GM18519 (cell line): ENCODE measurements at regions not wholly inside any gene's neighbourhood (a gene's known extent, or its start where the extent isn't known, plus 50 kb on each side); places are given as distances from the start of the nearest gene placed in this dataset.
"Not testable (repeated sequence)": the region's sequence is repeated elsewhere in the genome, so short reads cannot be mapped to it uniquely, and the experiment has no call there.

Experiments used
- ATAC-seq: cut with Tn5 transposase; IDR thresholded peaks from one replicate; pipeline ENCODE4 v1.9.1; 2021; ENCODE audit warnings: mild to moderate bottlenecking, moderate library complexity; ENCODE audit not compliant: unreplicated experiment, low FRiP score

DNA sequence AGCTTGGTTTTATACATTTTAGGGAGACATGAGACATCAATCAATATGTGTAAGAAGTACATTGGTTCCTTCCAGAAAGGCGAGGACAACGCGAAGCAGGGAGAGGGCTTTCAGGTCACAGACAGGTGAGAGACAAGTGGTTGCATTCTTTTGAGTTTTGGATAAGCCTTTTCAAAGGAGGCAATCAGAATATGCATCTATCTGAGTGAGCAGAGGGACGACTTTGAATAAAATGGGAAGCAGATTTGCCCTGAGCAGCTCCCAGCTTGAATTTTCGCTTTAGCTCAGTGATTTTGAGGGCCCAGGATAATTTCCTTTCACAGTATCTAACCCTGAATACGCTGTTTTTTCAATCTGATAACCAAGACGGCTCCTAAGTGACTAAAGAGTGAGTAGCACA is 82.5 kb upstream of the MYO3A start:
- ATAC-seq, result no peak

DNA sequence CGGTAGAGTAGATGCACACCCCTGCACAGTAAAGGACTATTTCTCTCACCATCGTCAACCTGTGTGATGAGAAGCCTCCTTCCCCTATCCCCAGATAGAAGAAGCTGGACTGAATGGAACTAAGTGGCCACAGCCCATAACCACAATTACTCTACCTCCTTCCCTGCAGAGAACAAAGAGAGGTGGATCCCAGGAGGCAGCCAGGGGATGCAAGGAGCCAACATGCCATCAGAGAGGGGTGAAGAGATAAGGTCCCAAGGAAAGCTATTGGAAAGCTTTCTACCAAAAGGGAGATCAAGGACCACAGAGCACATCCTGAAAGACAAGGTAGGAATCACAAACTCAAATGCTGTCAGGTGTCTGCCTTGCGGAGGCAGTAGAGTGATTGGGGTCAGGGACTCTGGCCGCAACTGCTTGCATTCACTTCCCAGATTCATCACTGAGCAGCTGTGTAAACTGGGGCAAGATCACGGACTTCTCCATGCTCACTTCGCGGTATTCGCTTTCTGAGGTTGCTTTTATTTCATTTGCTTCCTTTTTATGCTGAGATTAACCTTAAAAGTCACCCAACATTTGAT is 81.6 kb upstream of the MYO3A start:
- ATAC-seq, result no peak

DNA sequence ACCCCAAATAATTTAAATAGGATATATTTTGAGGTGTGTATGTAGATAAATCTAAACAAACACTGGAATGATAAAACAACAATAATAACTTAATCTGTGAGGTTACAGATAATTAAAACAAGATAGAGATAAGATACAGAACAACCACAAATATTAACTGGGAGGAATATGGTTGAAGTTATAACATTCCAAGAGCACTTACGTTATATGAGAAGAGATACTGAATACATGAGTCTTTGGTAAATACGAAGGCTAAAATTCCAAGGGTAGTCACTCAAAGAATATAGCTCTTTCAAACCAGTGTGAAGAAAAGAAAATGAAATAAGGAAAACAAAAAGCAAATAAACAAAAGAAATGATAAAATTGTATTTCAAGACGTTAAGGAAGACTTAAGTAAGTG is 76.0 kb upstream of the MYO3A start:
- no peak for ATAC-seq

DNA sequence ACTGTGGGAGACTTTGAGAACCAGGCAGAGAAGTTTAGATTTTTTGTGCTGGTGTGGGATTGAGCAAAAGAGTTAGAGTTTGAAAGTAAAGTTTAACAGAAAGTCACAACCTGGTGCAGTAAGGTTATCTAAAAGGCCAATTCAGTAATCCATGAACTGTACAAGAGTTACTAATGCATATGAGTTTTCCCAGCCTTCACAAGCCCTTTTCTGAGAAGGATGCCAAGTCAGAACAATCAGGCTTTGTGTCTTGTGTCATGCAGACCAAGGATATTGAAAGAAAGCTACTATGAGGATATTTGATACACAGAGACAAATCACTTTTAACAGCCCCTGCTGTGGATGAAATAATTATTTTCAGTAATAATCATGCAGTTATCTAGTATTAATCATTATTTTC is 68.8 kb upstream of the MYO3A start:
- no peak for ATAC-seq

DNA sequence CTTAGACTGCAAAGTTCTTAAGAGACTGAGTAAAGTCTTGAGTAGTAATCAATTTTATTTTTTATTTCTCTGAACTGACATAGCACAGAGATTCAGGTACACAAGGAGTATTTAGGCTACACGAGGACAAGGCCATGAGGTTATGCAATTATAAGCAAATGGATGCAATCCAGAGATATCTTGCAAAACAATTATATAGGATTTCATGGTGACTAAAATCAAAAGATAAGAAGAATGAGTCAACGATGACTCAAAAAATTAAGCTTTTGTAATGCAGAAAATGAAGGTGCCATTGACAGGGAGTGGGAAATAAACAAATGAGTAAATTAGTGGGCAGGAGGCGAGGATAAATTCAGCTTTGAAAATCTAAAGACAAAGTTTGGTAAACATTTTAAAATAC is 66.7 kb upstream of the MYO3A start:
- no peak for ATAC-seq

DNA sequence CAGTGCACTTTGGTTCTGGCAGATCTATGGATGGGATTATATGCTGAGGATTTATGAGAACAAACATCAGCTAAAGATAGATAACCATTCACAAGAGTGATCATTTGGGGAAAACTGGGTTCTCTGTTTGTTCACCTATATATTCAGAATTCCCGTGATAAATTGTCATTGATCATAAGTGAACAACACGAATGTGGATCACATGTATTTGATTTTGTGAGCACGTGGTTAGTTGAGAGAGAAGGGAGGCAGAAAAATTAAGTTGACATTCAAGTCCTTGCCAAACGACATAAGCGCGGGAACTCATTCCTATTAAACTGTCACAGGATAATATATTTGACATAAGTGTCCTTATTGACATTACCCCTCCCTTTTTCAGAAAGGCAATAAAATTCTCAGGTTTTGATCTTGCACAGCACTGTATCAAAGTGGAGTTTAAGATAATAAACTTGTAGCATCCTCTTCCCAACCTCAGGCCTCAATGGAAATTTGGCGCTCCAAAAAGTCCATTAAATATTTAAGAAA is 64.9 kb upstream of the MYO3A start:
- no peak for ATAC-seq

DNA sequence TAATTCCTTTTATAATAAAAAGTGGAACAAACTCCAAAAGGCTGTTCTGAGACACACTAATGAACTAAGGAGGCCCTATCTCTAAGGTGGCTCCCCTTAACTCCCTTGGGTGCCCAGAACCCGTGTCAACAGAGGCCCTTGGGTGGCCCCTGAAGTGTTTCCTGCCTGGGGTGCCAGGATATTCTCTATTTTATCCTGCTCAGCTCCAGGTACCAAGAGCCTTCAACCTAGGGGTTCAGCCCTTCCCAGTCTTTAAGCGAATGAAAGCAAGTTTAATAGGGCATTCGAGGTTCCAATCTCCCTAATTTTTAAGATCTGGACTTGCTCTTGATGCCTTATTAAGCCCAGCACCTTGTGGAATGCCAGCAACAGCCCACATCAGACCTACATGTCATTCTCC is 64.4 kb upstream of the MYO3A start:
- no peak for ATAC-seq

DNA sequence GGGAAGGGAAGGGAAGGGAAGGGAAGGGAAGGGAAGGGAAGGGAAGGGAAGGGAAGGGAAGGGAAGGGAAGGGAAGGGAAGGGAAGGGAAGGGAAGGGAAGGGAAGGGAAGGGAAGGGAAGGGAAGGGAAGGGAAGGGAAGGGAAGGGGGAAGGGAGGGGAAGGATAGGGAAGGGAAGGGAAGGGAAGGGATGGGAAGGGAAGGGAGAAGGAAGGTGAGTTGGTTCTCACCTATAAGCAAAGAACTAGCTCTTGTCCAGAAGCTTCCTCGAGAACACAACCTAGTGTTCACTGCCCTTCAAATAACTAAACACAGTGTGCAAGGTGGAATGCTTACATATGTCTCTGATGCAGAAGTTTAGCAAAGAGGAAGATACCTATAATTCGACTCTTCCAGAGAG is 59.6 kb upstream of the MYO3A start:
- not testable (repeated sequence) for ATAC-seq

DNA sequence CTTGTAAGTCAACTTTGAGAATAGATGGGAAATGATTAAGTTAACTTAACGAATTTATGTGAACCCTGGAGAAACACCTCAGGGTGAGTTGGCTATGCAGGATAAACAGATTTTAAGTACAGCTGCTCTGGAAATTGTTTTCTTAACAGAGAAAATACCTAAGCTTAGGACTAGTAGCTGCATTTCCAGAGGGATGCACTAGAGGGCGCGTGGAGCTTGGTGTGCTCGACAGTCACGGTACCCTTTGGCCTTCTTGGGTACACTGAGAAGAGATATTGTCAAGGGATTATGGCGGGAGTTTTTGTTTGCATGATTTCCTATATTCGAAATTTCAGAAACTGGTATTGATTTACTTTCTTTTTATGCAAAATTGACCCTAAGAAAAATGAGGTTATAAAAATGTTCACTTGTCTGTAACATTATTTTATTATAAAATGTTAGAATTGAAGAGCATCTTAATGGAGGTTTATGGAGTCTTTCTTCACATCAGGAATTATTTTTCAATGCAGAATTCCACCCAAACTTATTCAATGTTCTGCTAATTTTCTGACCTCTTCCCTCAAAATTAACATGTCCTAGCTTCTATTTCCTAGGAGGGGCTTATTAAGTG is 58.4 kb upstream of the MYO3A start:
- ATAC-seq, result peak; percentile 95

DNA sequence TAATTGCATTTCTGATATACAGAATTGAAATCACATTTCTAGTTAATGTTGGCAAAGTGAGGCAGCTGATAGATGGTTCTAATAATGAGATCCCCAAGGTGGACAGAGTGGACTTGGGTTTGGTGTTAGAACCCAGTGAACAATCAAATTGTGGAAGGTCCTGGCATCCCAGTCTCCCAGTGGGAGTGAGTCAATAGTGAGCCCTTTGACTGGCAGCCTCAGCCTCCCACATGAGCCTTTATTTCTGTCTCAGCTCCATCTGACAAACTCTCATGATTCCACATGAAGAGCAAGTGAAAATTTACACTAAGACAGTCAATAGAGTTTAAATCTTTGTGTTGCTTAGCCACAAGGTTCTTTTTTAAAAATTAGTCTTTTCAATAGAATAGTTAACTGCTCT is 56.7 kb upstream of the MYO3A start:
- ATAC-seq, result no peak
